Hematopoietic multipotent progenitor cell treated with erythropoietin and hydrocortisone succinate and interleukin-3 and kit ligand, for 8 days (in vitro differentiated cells): ENCODE measurements at regions not wholly inside any gene's neighbourhood (a gene's known extent, or its start where the extent isn't known, plus 50 kb on each side); places are given as distances from the start of the nearest gene placed in this dataset.

Experiments used
- DNase-seq: peaks from one replicate; pipeline ENCODE4 v3.0.0-alpha.2; 2015

GRCh38 chr11:131122448-131122847, 206.2 kb upstream of the SNX19 start:
- no peak for DNase-seq

- DNase-seq = no peak
These were observed 213.2 kb upstream of the SNX19 start for GRCh38 chr11:131129474-131129873.

GRCh38 chr11:131135611-131136010, 219.3 kb upstream of the SNX19 start:
- DNase-seq = no peak

GRCh38 chr11:131136486-131136885, 220.2 kb upstream of the SNX19 start:
- DNase-seq = no peak

- no peak for DNase-seq
These were observed 220.8 kb upstream of the SNX19 start for GRCh38 chr11:131137046-131137445.

GRCh38 chr11:131138731-131139130, 222.5 kb upstream of the SNX19 start:
- DNase-seq = no peak

GRCh38 chr11:131145791-131146190, 224.6 kb upstream of the NTM start:
- no peak for DNase-seq

GRCh38 chr11:131146827-131147490, 223.5 kb upstream of the NTM start:
- DNase-seq = no peak

- DNase-seq = no peak
These were observed 216.1 kb upstream of the NTM start for GRCh38 chr11:131154351-131154750.

GRCh38 chr11:131157678-131158077, 212.7 kb upstream of the NTM start:
- no peak for DNase-seq

GRCh38 chr11:131160846-131161245, 209.6 kb upstream of the NTM start:
- DNase-seq = no peak

- DNase-seq = no peak
These were observed 206.8 kb upstream of the NTM start for GRCh38 chr11:131163613-131164012.

- DNase-seq = no peak
These were observed 205.4 kb upstream of the NTM start for GRCh38 chr11:131165036-131165435.

GRCh38 chr11:131168839-131169713, 201.3 kb upstream of the NTM start:
- DNase-seq = no peak

GRCh38 chr11:131172011-131172410, 198.4 kb upstream of the NTM start:
- no peak for DNase-seq

GRCh38 chr11:131178020-131178419, 192.4 kb upstream of the NTM start:
- DNase-seq = no peak

- no peak for DNase-seq
These were observed 191.8 kb upstream of the NTM start for GRCh38 chr11:131178596-131178995.

GRCh38 chr11:131179836-131180235, 190.6 kb upstream of the NTM start:
- DNase-seq = no peak

GRCh38 chr11:131185915-131186314, 184.5 kb upstream of the NTM start:
- no peak for DNase-seq

GRCh38 chr11:131186629-131187101, 183.8 kb upstream of the NTM start:
- no peak for DNase-seq

GRCh38 chr11:131190446-131190845, 180.0 kb upstream of the NTM start:
- no peak for DNase-seq

- no peak for DNase-seq
These were observed 178.8 kb upstream of the NTM start for GRCh38 chr11:131191606-131192005.

GRCh38 chr11:131192628-131193027, 177.8 kb upstream of the NTM start:
- DNase-seq = no peak

GRCh38 chr11:131193031-131193501, 177.3 kb upstream of the NTM start:
- DNase-seq = no peak
